HG03060 (cell line): ENCODE measurements at regions not wholly inside any gene's neighbourhood (a gene's known extent, or its start where the extent isn't known, plus 50 kb on each side); places are given as distances from the start of the nearest gene placed in this dataset.

Experiments
- ATAC-seq: cut with Tn5 transposase; IDR thresholded peaks from one replicate; pipeline ENCODE4 v1.9.1; 2021; ENCODE audit warnings: low read depth, moderate number of reproducible peaks; ENCODE audit not compliant: unreplicated experiment

- no peak for ATAC-seq
Observed at GRCh38 chr3:59654123-59654479, 604.3 kb upstream of the CFAP20DC start.

GRCh38 chr3:59653405-59654122, 603.7 kb upstream of the CFAP20DC start:
- ATAC-seq: no peak

- no peak for ATAC-seq
Observed at GRCh38 chr3:59644479-59645402, 594.9 kb upstream of the CFAP20DC start.

- no peak for ATAC-seq
Observed at GRCh38 chr3:59641169-59641899, 591.5 kb upstream of the CFAP20DC start.

GRCh38 chr3:59632760-59633573, 583.1 kb upstream of the CFAP20DC start:
- no peak for ATAC-seq

GRCh38 chr3:59631482-59631881, 581.7 kb upstream of the CFAP20DC start:
- no peak for ATAC-seq

- ATAC-seq: no peak
Observed at GRCh38 chr3:59621037-59621436, 571.2 kb upstream of the CFAP20DC start.

GRCh38 chr3:59620325-59620724, 570.5 kb upstream of the CFAP20DC start:
- ATAC-seq: no peak

GRCh38 chr3:59612444-59612715, 562.6 kb upstream of the CFAP20DC start:
- ATAC-seq: no peak

- ATAC-seq: no peak
Observed at GRCh38 chr3:59611649-59612443, 562.0 kb upstream of the CFAP20DC start.

- ATAC-seq: no peak
Observed at GRCh38 chr3:59609657-59610348, 560.0 kb upstream of the CFAP20DC start.

GRCh38 chr3:59608356-59608755, 558.5 kb upstream of the CFAP20DC start:
- no peak for ATAC-seq

GRCh38 chr3:59607656-59608055, 557.8 kb upstream of the CFAP20DC start:
- no peak for ATAC-seq

GRCh38 chr3:59606638-59607266, 556.9 kb upstream of the CFAP20DC start:
- no peak for ATAC-seq

- ATAC-seq: no peak
Observed at GRCh38 chr3:59605944-59606534, 556.2 kb upstream of the CFAP20DC start.

GRCh38 chr3:59605318-59605717, 555.5 kb upstream of the CFAP20DC start:
- no peak for ATAC-seq

- ATAC-seq: no peak
Observed at GRCh38 chr3:59601486-59601885, 551.7 kb upstream of the CFAP20DC start.

GRCh38 chr3:59600631-59601030, 550.8 kb upstream of the CFAP20DC start:
- ATAC-seq: no peak
